HL-60/S4 treated with retinoic acid at 250 ng/mL for 4 days and 3 days (cell line): ENCODE measurements at regions not wholly inside any gene's neighbourhood (a gene's known extent, or its start where the extent isn't known, plus 50 kb on each side); places are given as distances from the start of the nearest gene placed in this dataset.

ENCODE experiments used
- in situ Hi-C: fragments of 300-500 bp; cut with MboI; formaldehyde crosslinking; loops from 2 replicates; pipeline ENCODE4 v1.7.0; 2022; ENCODE audit warnings: low sequenced_read_pairs

DNA sequence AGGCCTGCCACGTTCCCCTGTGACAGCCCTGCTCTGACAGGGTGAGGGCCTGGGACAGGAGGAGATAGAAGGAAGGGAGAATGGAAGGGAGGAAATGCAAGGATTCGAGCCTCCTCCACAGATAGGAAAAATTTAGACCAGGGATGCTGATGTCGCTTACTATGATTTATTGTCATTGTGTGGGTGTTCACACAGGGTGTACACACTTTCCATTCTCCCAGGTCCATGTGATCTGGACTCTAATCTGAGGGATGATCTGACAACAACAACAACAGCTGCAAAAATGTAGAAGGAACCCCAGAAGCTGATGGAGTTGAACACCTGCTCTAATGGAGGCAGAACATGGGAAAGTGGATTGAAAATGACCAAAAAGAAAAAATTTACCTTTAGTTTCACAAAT, 231.7 kb upstream of the TNP1 start:
- in situ Hi-C loops, result no loop called here

DNA sequence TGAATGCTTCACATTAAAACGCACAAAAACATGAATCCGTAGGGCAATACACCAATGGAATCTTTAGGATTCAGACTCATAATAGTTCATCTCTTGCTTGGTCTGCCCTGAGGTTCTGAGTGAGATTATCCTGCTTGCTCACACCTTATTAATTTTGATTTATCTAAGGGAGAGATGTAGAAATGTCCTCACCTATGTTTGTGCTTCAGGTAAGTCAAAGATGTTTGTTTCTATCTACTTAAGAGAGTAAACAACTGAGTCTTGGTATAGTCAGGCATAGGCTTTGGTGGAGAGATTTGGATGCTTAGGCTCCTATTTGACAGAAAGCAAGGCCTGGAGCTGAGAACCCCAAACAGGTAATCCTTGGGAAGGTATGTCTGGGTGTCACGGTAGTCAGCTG, 231.0 kb upstream of the TNP1 start:
- in situ Hi-C loops, result no loop called here

DNA sequence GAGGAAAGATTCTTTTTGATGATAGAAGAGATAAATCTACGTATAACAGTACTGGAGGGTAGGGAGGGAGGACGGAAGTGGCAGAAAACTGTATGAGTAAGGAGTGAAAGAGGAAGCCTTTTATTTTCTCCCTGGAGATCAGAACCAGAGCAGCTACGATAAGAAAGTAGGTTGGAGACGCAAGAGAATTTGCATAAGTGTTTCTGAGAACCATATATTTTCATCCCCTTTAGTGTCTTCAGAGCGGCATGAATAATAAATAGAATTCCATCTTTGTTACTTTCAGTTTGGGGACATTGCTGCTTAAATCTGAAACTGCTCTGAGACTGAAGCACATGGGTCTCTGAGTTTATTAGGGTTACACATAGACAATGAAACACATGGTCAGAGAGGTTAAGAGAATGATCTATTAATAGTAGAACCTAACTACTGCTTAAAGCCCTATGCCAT, 230.2 kb upstream of the TNP1 start:
- in situ Hi-C loops, result no loop called here

DNA sequence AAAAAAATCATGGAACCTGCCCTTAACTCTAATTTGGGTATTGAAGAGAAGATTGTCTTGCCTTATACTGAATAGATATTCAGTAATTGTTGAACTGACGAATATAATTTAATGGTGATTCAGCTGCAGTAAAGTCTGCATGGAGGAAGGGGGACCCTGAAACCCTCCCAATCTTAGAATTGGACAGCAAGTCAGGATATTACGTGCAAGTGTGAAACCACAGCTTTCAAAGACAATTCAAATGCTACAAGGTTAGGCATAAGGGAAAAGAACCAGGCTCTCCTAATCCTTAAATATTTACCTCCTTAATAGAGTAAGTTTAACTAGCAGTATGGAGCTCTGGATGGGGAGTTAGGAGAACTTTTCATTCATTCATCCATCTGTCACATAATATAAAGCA, 226.9 kb upstream of the TNP1 start:
- in situ Hi-C loops, result no loop called here

DNA sequence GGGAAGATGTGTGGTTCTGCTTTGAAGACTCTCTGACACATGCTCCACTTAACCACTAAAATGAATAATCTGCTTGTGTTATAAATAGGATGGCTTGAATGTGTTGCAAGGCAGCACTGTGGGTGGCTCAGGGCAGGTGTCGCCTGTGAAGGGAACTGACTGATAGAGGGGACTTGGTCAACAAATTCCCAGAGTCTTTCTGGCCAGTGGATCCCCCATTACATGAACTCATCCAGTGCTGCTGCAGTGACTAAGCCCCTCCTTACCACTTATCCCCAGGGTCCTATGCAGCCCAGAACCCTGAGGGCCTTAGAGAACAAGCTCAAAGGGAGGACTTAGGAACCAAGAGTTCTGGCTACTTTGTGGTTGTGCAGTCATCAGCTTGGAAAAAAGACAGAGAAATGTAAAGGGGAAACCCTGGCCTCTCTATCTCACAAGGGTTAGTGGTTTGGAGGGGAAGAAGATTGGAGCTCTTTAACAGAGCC, 226.2 kb upstream of the TNP1 start:
- in situ Hi-C loops, result no loop called here

DNA sequence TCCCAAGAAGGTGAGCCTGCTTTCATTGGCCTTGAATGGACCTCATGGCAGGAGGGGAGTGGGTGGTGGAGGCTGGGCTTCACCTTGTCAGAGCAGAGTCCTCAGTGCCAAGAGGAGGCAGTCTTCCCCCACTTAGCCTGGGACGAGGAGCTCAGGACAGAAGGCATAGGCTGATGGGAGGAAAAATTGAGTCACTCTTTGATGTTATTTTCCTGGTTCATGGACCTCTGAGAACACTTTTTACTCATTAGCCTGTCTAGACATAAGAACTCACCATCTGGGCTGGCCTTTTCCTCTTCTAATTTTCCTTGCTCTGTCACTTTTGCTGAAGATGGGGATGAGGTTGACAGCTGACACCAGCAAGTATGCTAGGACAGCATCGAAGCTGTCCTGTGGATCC, 225.7 kb upstream of the TNP1 start:
- in situ Hi-C loops, result no loop called here

DNA sequence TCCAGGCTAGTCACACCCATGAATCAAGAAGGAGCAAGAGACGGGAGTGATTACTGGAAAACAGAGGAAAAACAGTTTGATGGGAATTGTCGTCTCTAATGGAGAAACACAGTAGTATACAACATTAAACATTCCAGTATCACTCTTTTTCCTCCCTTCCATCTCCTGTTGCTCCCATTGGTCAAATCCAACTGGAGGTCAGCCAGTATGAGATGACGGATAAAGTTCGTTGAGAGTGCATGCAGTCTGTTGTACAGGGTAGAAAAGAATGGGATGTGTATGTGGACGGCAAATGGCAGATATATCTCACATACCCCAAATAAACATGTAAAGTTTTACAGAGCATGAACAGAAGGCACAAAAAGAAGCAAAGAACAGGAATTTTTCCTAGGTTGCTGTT, 221.9 kb upstream of the TNP1 start:
- in situ Hi-C loops, result no loop called here

DNA sequence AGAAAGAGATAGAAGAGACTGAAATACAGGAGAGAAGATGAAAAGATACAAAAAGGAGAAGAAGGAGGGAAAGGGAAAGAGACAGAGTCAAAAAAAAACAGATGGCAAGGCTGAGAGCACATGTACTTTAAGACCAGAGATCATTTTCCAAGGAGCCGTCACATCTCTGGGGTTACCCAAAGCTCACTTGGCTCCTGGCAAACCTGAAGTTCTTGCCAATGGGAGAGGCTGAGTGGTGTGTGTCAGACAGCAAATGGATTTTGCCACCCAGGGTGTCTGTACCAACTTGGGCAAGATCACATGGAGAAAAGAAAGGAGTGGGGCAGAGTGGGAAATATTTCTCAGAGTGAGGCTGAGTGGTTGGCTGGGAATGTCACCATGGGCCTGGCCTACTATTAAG, 219.3 kb upstream of the TNP1 start:
- in situ Hi-C loops, result no loop called here

DNA sequence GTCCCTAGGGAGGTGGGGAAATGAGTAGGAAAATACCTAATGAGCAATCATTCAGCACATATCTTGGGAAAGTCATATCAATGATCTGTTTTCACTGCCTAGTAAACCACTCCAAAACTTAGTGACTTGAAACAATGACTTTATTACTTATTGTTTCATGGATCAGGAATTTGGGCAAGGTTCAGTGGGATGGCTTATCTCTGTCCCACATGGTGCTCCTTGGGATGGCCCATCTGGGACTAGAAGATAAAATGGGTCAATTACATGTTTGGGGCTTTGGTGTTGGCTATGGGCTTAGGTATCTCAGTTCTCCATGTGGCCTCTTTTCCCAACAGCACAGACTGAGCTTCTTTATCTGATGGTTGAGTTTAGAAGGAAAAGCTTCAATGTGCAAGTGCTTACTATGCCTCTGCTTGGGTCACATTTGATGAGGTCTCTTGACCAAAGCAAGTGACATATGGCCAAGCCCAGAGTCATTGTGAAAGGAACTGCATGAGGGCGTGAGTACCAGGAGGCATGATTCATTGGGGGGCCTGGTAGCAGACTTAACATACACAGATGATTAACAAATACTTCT, 218.1 kb upstream of the TNP1 start:
- in situ Hi-C loops, result no loop called here

DNA sequence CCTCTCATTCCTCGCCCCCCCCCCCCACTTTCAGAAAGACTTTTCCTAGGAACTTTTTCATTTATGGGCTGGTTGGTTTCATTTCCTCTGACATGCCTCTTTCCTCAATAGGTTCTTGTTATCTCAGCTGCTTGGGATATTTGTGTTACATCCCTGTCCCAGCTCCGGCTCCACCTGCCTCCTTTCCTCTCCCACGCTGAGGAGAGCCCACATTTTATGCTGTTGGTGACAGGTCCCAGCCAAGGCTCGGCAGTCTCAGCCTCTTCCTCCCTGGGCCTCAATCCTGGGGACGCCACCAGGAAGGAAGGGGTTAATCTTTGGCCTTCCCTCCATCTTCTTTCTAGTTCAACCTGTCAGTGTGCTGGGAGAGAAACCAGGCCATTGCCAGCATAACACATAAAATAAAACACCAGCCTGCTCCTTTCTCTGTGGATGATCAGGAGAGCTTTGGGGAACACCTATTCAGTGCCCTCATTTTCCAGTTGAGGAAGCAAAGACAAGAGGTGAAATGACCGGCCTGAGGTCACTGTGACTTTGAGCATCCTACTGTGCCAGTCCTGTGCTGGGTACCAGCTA, 216.9 kb upstream of the TNP1 start:
- in situ Hi-C loops, result no loop called here

DNA sequence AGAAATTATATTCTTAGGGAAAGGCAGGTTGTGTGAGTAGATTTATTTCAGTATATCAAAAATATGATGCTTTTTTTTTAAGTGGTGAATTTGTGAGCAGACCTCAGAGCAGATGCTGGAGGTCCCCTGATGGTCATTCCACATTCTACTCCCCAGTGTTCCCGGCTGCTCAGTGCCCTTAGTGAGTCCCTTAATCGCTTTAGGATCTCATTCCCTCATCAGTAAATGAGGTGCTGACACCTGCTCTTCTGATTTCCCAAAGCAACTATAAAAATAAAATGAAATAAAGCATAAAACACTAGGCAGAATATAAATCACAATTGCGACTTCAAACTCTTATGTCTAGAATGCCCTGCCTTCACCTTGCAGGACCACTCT, 216.2 kb upstream of the TNP1 start:
- in situ Hi-C loops, result no loop called here

DNA sequence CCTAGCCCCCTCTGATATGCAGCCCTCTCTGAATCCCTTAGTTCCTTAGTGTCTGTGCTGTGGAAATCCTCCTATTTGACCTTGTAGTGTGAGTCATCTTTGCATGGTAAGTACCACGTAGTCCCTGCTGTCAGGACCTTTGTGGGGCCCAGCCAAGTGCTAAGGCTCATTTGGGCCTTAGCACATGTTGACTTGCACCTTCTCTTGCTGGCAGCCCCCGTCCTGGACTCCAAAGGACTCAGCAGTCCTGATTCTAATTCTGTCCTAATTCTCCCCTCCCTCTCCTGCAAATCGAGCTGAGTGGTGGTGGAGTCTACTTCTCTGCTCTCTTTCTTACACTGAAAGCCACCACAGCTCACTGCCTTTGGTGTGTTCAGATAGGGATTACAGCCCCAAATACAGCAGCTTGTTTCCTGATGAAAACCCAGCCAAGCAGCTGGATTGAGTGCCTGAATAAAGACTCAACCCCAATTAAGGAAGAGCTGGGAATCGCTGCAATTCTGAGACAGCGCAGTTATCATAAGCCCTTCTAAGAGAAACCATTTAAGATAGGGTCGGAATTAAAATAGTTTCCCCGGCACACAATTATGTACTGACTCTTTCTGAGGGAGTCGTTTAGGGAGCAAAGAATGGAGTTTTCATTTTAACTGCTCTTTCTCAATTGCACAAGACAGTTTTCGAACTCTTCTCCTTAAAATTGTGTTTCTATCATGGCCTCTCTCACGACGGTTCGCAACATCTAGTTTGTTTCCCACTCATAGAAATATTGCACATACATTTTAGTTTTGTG, 215.6 kb upstream of the TNP1 start:
- in situ Hi-C loops, result no loop called here

DNA sequence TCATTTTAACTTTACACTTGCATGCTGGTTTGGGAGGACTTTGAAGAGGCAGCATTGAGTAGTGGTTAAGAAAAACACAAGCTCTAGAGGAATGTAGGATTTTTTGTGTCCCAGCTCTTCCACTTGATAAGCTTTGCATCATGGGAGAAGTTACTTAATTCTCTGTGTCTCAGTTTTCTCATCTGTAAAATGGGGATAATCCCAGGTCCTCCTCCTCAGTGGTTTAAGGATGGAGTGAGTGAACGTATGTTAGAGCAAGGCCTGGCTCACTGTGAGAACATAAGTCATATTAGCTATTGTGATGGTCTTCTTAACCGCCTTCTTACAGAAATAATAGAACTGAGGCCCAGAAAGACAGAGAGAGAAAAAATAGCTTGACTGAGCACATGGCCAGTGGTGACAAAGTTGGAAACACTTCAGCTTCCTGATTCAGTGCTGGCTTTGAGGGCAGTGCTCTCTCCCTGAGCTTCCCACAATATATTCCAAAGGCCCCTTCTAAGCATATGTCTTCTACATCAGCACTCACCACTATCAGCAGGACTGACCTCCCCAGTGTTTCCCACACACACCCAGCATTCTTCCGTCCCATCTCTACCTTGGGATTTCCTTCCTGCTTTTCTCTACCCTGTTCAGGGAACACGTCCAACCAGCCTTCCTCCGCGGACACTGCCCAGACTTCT, 214.9 kb upstream of the TNP1 start:
- in situ Hi-C loops, result no loop called here

DNA sequence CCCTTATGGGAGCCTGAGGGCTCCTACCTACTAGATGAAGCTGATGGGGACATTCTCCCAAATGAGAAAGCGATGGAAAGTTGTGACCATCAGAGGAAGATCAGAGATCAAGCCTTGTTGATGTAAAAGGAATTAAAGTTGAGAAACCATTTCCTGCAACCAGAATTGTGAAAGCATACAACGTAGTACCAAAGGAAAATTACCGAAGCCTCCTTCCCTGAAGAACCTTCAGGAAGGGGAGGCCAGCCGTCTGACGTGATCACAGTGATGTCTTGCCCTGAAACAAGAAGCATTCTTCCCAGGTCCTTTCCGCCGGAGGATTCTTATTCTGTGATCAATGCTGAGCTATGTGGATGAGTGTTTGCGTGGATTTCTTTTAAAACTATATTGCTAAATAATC, 211.6 kb upstream of the TNP1 start:
- in situ Hi-C loops, result no loop called here

DNA sequence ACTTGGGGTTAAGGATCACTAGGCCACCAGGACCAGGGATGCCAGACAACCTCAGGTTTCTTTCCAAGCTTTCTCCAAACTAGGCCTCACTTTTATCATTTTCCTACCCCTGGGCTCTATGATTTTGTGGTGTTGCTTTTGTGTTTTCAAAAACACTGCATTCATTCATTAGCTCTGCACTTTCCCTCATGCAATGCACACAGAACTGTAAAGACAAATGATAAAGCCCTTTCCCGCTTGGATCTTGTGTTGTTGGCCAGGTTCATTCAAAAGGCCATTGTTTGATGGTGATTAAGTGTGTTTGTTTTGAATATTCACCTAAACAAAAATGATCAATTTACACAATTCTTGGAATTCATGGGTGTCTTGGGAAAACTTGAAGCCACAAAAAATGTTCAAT, 210.7 kb upstream of the TNP1 start:
- in situ Hi-C loops, result no loop called here

DNA sequence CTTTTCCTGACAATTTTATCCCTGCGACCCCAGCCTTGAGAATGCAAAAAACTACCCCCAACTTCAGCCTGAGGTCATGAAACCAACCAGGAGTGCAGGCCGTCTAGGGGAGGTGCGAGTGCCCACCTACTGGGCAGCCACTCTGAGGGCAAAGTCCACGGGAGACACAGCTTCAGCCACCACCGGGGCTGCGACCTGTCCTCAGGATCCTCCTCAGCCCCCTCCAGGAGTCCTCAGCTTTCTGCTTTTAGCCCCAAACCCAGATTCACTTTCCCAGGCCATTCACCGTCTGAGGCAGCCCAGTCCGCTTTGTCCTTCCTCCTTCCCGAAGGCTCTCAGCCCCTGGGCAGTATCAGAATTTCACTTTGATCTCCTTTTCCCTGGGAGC, 210.2 kb upstream of the TNP1 start:
- in situ Hi-C loops, result no loop called here

DNA sequence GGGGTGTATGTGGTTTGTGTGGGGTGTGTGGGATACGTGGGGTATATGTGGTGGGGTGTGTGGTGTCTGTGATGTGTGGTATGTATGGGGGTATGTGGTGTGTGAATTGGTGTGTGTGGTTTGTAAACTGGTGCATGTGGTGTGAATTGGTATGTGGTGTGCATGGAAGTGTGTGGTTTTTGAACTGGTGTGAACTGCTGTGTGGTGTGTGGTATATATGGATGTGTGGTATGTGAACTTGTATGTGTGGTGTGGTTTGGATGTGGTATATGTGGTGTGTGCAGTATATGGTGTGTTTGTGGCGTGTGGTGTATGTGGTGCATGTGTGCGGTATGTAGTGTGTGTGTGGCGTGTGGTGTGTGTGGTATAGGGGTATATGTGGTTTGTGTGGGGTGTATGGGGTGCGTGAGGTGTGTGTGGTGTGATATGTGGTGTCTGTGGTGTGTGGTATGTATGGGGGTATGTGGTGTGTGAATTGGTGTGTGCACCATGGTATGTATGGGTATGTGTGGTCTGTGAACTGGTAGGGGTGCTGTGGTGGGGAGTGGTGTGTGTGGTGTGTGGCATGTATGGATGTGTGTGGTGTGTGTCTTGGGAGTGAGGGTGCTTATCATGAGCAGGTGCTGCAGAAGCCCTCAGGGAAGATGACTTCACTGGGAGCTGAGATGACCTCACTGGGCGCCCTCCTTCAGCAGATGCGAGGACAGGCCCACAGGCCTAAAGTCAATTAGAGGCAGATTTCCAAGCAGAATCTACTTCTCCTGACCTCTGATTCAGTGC, 209.6 kb upstream of the TNP1 start:
- in situ Hi-C loops, result no loop called here

DNA sequence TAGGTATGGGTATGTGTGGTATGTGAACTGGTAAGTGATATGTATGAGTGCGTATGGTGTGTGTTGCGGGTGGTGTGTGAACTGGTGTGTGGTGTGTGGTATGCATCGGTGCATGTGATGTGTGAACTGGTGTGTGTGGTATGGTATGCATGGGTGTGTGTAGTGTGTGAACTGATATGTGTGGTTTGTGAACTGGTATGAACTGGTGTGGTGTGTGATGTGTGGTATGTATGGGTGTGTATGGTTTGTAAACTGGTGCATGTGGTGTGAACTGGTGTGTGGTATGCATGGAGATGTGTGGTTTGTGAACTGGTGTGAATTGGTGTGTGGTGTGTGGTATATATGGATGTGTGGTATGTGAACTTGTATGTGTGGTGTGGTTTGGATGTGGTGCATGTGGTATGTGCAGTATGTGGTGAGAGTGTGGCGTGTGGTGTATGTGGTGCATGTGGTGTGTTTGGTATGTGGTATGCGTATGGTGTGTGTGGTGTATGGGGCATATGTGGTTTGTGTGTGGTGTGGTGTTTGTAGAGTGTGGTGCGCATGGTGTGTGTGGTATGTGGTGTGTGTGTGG, 208.9 kb upstream of the TNP1 start:
- in situ Hi-C loops, result no loop called here

DNA sequence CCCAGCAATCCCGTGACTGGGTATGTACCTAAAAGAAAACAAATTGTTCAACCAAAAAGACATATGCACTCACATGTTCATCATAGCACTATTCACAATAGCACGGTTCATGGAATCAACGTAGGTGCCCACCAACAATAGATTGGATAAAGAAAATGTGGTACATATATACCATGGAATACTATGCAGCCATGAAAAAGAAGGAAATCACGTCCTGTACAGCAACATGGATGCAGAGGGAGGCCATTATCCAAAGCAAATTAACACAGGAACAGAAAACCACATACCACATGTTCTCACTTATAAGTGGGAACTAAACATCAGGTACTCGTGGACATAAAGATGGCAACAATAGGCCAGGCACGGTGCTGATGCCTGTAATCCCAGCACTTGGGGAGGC, 207.9 kb upstream of the TNP1 start:
- in situ Hi-C loops, result no loop called here

DNA sequence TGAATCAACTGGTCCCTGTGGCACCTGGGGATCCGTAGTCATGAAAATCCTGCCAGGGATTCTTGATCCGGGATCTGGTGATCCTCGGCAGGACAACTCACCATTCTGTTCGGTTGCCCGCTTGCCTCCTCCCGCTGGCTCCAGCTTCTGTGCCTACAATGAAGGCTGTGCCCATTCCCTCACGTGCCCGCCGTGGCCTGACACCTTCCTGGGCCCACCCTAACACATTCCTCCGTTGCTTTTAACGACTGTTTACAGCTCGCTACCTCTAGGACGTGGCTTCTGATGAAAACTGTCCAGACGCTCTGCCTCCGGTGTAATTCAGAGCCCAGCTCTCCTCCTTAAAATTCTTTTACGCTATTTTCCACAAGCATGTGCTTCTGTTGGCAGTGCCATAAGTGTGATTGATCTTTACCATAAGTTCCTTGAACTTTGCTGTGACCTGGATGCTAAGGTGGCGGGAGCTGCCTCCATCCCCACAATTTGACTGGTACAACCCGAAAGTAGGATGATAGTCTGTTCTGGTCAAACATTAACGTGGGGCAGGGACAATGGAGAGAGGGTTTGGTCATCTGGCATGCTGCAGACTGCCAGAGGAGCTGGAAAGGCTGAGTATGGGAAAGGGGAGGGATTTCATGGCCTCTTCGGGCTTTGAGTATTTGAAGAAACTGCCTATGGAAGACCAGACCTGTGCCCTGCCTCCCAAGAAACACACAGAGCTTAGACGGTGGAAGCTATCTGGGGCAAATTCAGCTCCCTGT, 206.8 kb upstream of the TNP1 start:
- in situ Hi-C loops, result no loop called here
